ENCODE measurements at regions not wholly inside any gene's neighbourhood (a gene's known extent, or its start where the extent isn't known, plus 50 kb on each side); places are given as distances from the start of the nearest gene placed in this dataset.

- H3K4me1 ChIP-seq (ENCODE audit: control insufficient read depth in 5 of 5, insufficient read depth in 5 of 5, low read length in 5 of 5) = peaks cover 0 to 13% (median 9%) of the 10 kb centered on the region in 5 donors
- no peak for ATAC-seq (ENCODE audit: insufficient read depth, low FRiP score)
- TF ChIP-seq CTCF (IDR thresholded peaks at IDR 0.05; ENCODE audit: control extremely low read depth, extremely low read depth) = no peak
- DNase-seq = no peak
- no peak overlapping the region for H3K4me3 ChIP-seq
- no peaks in the 10 kb centered on the region for H3K36me3 ChIP-seq (ENCODE audit: control insufficient read depth in 4 of 4, insufficient read depth in 4 of 4, low read length in 4 of 4)
- H3K27me3 ChIP-seq (ENCODE audit: control insufficient read depth in 3 of 3, insufficient read depth in 3 of 3, low read length in 2 of 3) = no peaks in the 10 kb centered on the region
- no peak overlapping the region for H3K27ac ChIP-seq (ENCODE audit: low read depth in 1 of 2, low read length in 1 of 2)
- 95 to 97% methylated on average over 10 of the region's 10 CpGs for WGBS, 2 donors
- H3K9me3 ChIP-seq (ENCODE audit: control insufficient read depth in 4 of 4, insufficient read depth in 3 of 4, low read length in 3 of 4) = no peaks in the 10 kb centered on the region
- H3K9ac ChIP-seq (ENCODE audit: insufficient read depth in 1 of 2, low read length in 2 of 2) = no peak overlapping the region
Observed at GRCh38 chr1:8093221-8093980, 67.3 kb upstream of the ERRFI1 start.

- Histone ChIP-seq H3K27me3 (ENCODE audit: control insufficient read depth in 3 of 3, insufficient read depth in 3 of 3, low read length in 2 of 3) (no peaks in the 10 kb centered on the region), H3K4me1 (ENCODE audit: control insufficient read depth in 5 of 5, insufficient read depth in 5 of 5, low read length in 5 of 5) (peaks cover 0 to 13% (median 9%) of the 10 kb centered on the region in 5 donors), H3K9me3 (ENCODE audit: control insufficient read depth in 4 of 4, insufficient read depth in 3 of 4, low read length in 3 of 4) (no peaks in the 10 kb centered on the region), H3K36me3 (ENCODE audit: control insufficient read depth in 4 of 4, insufficient read depth in 4 of 4, low read length in 4 of 4) (no peaks in the 10 kb centered on the region), H3K4me3 (no peak overlapping the region), H3K27ac (ENCODE audit: low read depth in 1 of 2, low read length in 1 of 2) (no peak overlapping the region), H3K9ac (ENCODE audit: insufficient read depth in 1 of 2, low read length in 2 of 2) (no peak overlapping the region)
- 84 to 87% methylated on average over 9 of the region's 9 CpGs for WGBS, 2 donors
- DNase-seq (no peak), ATAC-seq (ENCODE audit: insufficient read depth, low FRiP score) (no peak)
- TF ChIP-seq CTCF (IDR thresholded peaks at IDR 0.05; ENCODE audit: control extremely low read depth, extremely low read depth) = no peak
Observed at GRCh38 chr1:8092657-8093056, 66.5 kb upstream of the ERRFI1 start.

DNA sequence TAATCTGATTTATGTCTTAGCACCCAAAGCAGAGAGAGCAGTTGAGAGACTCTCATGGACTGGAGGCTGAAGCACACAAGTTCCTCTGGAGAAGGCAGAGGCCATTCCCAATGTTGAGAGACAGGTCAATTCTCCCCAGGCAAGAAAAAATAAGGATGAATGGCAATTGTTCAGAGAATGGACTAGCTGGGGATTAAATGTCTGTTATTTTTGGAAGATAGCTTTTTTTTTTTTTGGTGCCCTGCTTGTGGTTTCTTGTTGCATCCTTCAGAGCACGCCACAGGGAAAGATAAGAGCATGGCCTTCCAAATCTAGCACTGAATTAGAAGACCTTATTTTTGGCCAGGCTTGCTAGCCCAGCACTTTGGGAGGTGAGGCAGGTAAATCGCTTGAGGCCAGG, 65.6 kb upstream of the ERRFI1 start:
- no peak overlapping the region for H3K27ac ChIP-seq (ENCODE audit: low read depth in 1 of 2, low read length in 1 of 2)
- WGBS, 2 donors = 83 to 88% methylated on average over 2 of the region's 2 CpGs
- no peak overlapping the region for H3K9ac ChIP-seq (ENCODE audit: insufficient read depth in 1 of 2, low read length in 2 of 2)
- no peaks in the 10 kb centered on the region for H3K9me3 ChIP-seq (ENCODE audit: control insufficient read depth in 4 of 4, insufficient read depth in 3 of 4, low read length in 3 of 4)
- ATAC-seq (ENCODE audit: insufficient read depth, low FRiP score) = no peak
- H3K27me3 ChIP-seq (ENCODE audit: control insufficient read depth in 3 of 3, insufficient read depth in 3 of 3, low read length in 2 of 3) = no peaks in the 10 kb centered on the region
- peaks cover 0 to 13% (median 6%) of the 10 kb centered on the region in 5 donors for H3K4me1 ChIP-seq (ENCODE audit: control insufficient read depth in 5 of 5, insufficient read depth in 5 of 5, low read length in 5 of 5)
- H3K36me3 ChIP-seq (ENCODE audit: control insufficient read depth in 4 of 4, insufficient read depth in 4 of 4, low read length in 4 of 4) = no peaks in the 10 kb centered on the region
- no peak for TF ChIP-seq CTCF (IDR thresholded peaks at IDR 0.05; ENCODE audit: control extremely low read depth, extremely low read depth)
- no peak for DNase-seq
- H3K4me3 ChIP-seq = no peak overlapping the region
